B cell (primary cell): ENCODE measurements at regions not wholly inside any gene's neighbourhood (a gene's known extent, or its start where the extent isn't known, plus 50 kb on each side); places are given as distances from the start of the nearest gene placed in this dataset.

Source experiments
- EZH2 ChIP-seq: IDR thresholded peaks from 2 replicates; pipeline ENCODE4 v1.6.1; 2012; ENCODE audit warnings: borderline replicate concordance, low read depth, mild to moderate bottlenecking, moderate library complexity, low read length; ENCODE audit not compliant: insufficient read depth, poor library complexity, severe bottlenecking
- TF ChIP-seq, protein P1 (sequence below): fragments of 200-600 bp; IDR thresholded peaks from one replicate; pipeline ENCODE4 v1.8.0; 2022; ENCODE audit warnings: antibody characterized with exemption, mild to moderate bottlenecking

DNA sequence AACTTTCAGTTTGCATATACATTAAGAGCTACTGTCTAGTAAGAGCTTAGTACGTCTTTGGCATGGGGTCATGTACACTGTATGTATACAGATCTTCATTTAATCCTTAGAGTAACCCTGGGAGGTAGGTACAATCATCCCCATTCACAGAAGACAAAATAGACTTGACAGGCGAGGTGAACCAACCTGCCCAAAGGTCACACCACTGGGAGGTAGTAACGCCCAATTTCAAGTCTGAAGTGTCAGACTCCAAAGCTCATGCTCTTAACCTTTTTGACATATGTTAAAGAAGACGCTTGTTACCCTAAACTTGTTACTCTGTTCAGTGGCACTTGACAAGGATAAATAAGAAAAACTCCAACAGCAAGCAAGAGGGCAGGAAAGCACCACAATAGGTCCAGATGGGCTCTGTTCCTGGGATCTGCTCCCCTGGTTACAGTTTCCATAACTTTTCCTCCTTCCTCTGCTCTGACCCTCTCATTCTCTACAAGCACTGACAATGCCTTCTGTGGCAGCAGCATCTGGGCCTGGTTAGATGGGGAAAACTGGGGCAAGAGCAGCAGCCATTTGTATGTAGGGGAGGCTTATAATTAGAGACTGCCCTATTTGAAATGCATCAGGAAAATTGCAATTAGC, 64.7 kb upstream of the SERTAD2 start:
- TF ChIP-seq, protein P1, sequence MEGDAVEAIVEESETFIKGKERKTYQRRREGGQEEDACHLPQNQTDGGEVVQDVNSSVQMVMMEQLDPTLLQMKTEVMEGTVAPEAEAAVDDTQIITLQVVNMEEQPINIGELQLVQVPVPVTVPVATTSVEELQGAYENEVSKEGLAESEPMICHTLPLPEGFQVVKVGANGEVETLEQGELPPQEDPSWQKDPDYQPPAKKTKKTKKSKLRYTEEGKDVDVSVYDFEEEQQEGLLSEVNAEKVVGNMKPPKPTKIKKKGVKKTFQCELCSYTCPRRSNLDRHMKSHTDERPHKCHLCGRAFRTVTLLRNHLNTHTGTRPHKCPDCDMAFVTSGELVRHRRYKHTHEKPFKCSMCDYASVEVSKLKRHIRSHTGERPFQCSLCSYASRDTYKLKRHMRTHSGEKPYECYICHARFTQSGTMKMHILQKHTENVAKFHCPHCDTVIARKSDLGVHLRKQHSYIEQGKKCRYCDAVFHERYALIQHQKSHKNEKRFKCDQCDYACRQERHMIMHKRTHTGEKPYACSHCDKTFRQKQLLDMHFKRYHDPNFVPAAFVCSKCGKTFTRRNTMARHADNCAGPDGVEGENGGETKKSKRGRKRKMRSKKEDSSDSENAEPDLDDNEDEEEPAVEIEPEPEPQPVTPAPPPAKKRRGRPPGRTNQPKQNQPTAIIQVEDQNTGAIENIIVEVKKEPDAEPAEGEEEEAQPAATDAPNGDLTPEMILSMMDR: no peak
- no peak for TF ChIP-seq EZH2
